ENCODE measurements at regions not wholly inside any gene's neighbourhood (a gene's known extent, or its start where the extent isn't known, plus 50 kb on each side); places are given as distances from the start of the nearest gene placed in this dataset.

GRCh38 chr2:64383881-64384280 is 70.1 kb upstream of the LGALSL start:
- TF ChIP-seq CTCF (IDR thresholded peaks at IDR 0.05; ENCODE audit: poor library complexity, severe bottlenecking) = no peak
- TF ChIP-seq TAF1 (IDR thresholded peaks at IDR 0.05; ENCODE audit: low read depth) = no peak
- TF ChIP-seq MXI1 (conservative IDR thresholded peaks at IDR 0.05; ENCODE audit: poor library complexity, severe bottlenecking) = no peak
